GM12878 (cell line): ENCODE measurements at regions not wholly inside any gene's neighbourhood (a gene's known extent, or its start where the extent isn't known, plus 50 kb on each side); places are given as distances from the start of the nearest gene placed in this dataset.
A peak's percentile ranks its signal among the peaks of the same experiment; 100 is the strongest.

Source experiments
- ATAC-seq: fragments of 200-7000 bp; cut with Tn5 transposase; 3 replicates; pipeline ENCODE4 v1.9.1; 2020; ENCODE audit warnings: mild to moderate bottlenecking, moderate library complexity
- BruUV-seq: library from RNA; stranded (reverse); fragments of 400-500 nt; replicated peaks from 2 replicates; lab custom pipeline; 2021; lab: Mats Ljungman, UMichigan
- CTCF ChIA-PET: fragments of 300-600 bp; sonication (Branson Sonifier 250); formaldehyde crosslinking; extraction: SDS; loops from one replicate; lab custom pipeline; 2021; ENCODE audit warnings: inconsistent platforms; lab: Yijun Ruan, JAX
- POLR2A ChIA-PET: fragments of 350-600 bp; formaldehyde crosslinking; extraction: SDS; loops from one replicate; lab custom pipeline; 2021; ENCODE audit warnings: inconsistent platforms; lab: Charles Lee
- RAD21 ChIA-PET: fragments of 300-600 bp; sonication (Branson Sonifier 250); formaldehyde crosslinking; loops from one replicate; lab custom pipeline; 2023; ENCODE audit warnings: antibody characterized with exemption; ENCODE audit not compliant: unreplicated experiment; lab: Charles Lee
- SMC1A ChIA-PET: fragments of 300-600 bp; sonication (Branson Sonifier 250); formaldehyde crosslinking; loops from one replicate; lab custom pipeline; 2023; ENCODE audit not compliant: unreplicated experiment, uncharacterized antibody; lab: Charles Lee
- DNase-seq: peaks from one replicate; pipeline ENCODE4 v3.0.0-alpha.2; 2011; ENCODE audit warnings: low read depth, low spot score
- FAIRE-seq: peaks from 3 replicates; lab custom pipeline; 2011; peaks lifted over from hg19 to GRCh38; lab: Jason Lieb, UNC
- H2AFZ ChIP-seq: 2 replicates; pipeline ENCODE4 v1.6.0; 2011; ENCODE audit warnings: low read depth, low read length, control low read depth; ENCODE audit not compliant: control insufficient read depth
- H3K27ac ChIP-seq: 2 replicates; pipeline ENCODE4 v1.5.1; 2011; ENCODE audit warnings: control low read depth; ENCODE audit not compliant: control insufficient read depth, insufficient read depth
- H3K27me3 ChIP-seq, 2 experiments: replicated peaks in 1 of 2; 2 replicates each; pipeline versions ENCODE4 v1.6.0 to v1.6.1; 2011; ENCODE audit warnings: low read length in 1 of 2; ENCODE audit not compliant: control insufficient read depth in 2 of 2, insufficient read depth in 2 of 2
- H3K36me3 ChIP-seq, 2 experiments: 2 replicates each; pipeline ENCODE4 v1.5.1; 2011; ENCODE audit warnings: low read length in 1 of 2; ENCODE audit not compliant: control insufficient read depth in 2 of 2, insufficient read depth in 2 of 2
- H3K4me1 ChIP-seq: 2 replicates; pipeline ENCODE4 v1.6.1; 2011; ENCODE audit warnings: mild to moderate bottlenecking, low read length, moderate library complexity, mixed read lengths; ENCODE audit not compliant: control insufficient read depth, insufficient read depth
- H3K4me2 ChIP-seq: 2 replicates; pipeline ENCODE4 v1.6.0; 2011; ENCODE audit warnings: control low read depth; ENCODE audit not compliant: control insufficient read depth, insufficient read depth
- H3K4me3 ChIP-seq: fragments of 200-600 bp; sonication (generic); 2 replicates; pipeline ENCODE4 v1.5.1; 2016
- H3K79me2 ChIP-seq: 2 replicates; pipeline ENCODE4 v1.6.0; 2011; ENCODE audit warnings: low read length; ENCODE audit not compliant: control insufficient read depth, insufficient read depth
- H3K9ac ChIP-seq: 2 replicates; pipeline ENCODE4 v1.8.0; 2011; ENCODE audit warnings: low read length, control low read depth, mixed read lengths; ENCODE audit not compliant: control insufficient read depth, insufficient read depth
- H3K9me3 ChIP-seq: replicated peaks from 3 replicates; pipeline ENCODE4 v1.5.1; 2011; ENCODE audit warnings: mild to moderate bottlenecking, low read length; ENCODE audit not compliant: control insufficient read depth, insufficient read depth
- H4K20me1 ChIP-seq: 2 replicates; pipeline ENCODE4 v1.6.0; 2011; ENCODE audit not compliant: control insufficient read depth, insufficient read depth
- BCL11A ChIP-seq: IDR thresholded peaks from 2 replicates; pipeline ENCODE4 v1.6.1; 2011; ENCODE audit warnings: low read depth, low read length
- BCL3 ChIP-seq: IDR thresholded peaks from 2 replicates; pipeline ENCODE4 v1.6.1; 2011; ENCODE audit warnings: borderline replicate concordance, low read depth, mild to moderate bottlenecking, moderate library complexity, low read length; ENCODE audit not compliant: insufficient read depth, poor library complexity, severe bottlenecking
- NR2C2 ChIP-seq: IDR thresholded peaks from 2 replicates; pipeline ENCODE4 v1.6.1; 2011; ENCODE audit warnings: borderline replicate concordance, low read depth; ENCODE audit not compliant: control insufficient read depth, insufficient read length
- POLR2A ChIP-seq: IDR thresholded peaks from 2 replicates; pipeline ENCODE4 v1.6.1; 2011; ENCODE audit warnings: low read depth, mild to moderate bottlenecking, low read length
- RELB ChIP-seq: fragments of 450-650 bp; IDR thresholded peaks from 2 replicates; pipeline ENCODE4 v1.6.1; 2017; ENCODE audit warnings: low read depth, mild to moderate bottlenecking, moderate library complexity
- RUNX3 ChIP-seq: IDR thresholded peaks from 2 replicates; pipeline ENCODE4 v1.6.1; 2012; ENCODE audit warnings: low read length, inconsistent platforms
- SIX5 ChIP-seq: IDR thresholded peaks from 2 replicates; pipeline ENCODE4 v1.6.1; 2011; ENCODE audit warnings: mild to moderate bottlenecking, low read depth, low read length, moderate library complexity; ENCODE audit not compliant: severe bottlenecking
- SMC3 ChIP-seq: IDR thresholded peaks from 2 replicates; pipeline ENCODE4 v1.6.1; 2011; ENCODE audit warnings: low read length, improper control_type of control experiment, borderline replicate concordance
- SRF ChIP-seq, 2 experiments: IDR thresholded peaks; 2 replicates each; pipeline ENCODE4 v1.6.1; 2011; ENCODE audit warnings: low read depth in 2 of 2, low read length in 2 of 2, mild to moderate bottlenecking in 1 of 2, moderate library complexity in 1 of 2
- SUZ12 ChIP-seq: fragments of 200-600 bp; sonication (generic); IDR thresholded peaks from one replicate; pipeline ENCODE4 v1.6.1; 2018; ENCODE audit warnings: antibody characterized with exemption, mild to moderate bottlenecking; ENCODE audit not compliant: unreplicated experiment
- ZBTB40 ChIP-seq: fragments of 450-650 bp; IDR thresholded peaks from 2 replicates; pipeline ENCODE4 v1.6.1; 2016; ENCODE audit warnings: mild to moderate bottlenecking, moderate library complexity, borderline replicate concordance
- WGBS: methylation state at CpG from one replicate; pipeline ENCODE4 v1.1.6; 2016; ENCODE audit warnings: low lambda C conversion rate; ENCODE audit not compliant: insufficient replicate concordance, insufficient coverage; ENCODE audit errors: missing lambda C conversion rate; 5-methylcytosine and 5-hydroxymethylcytosine counted together
- in situ Hi-C: fragments of 300-500 bp; cut with MboI; formaldehyde crosslinking; loops from 9 replicates; pipeline ENCODE4 v1.14.3; 2018; ENCODE audit warnings: mixed read lengths
- intact Hi-C: fragments of 100-400 bp; cut with micrococcal nuclease; formaldehyde crosslinking; loops from one replicate; pipeline ENCODE4 v1.14.2; 2022; ENCODE audit not compliant: unreplicated experiment

GRCh38 chr22:26846645-26847044, 189.3 kb downstream of the MIAT start:
- TF ChIP-seq RUNX3 (0 out of 2 replicates have a peak, but pooled peaks have one; percentile 18), NR2C2 (no peak)
- intact Hi-C loops, result no loop called here
- CTCF ChIA-PET, result no interaction called here
- Histone ChIP-seq H3K79me2 (no peaks in the 10 kb centered on the region), H3K27me3 (no peaks in the 10 kb centered on the region), H3K9ac (no peak overlapping the region), H3K9me3 (no peaks in the 10 kb centered on the region), H3K4me3 (no peak overlapping the region), H3K4me1 (peaks cover 9% of the 10 kb centered on the region), H3K27ac (no peak overlapping the region), H3K4me2 (no peak overlapping the region), H3K36me3 (no peaks in the 10 kb centered on the region), H4K20me1 (no peaks in the 10 kb centered on the region), H2AFZ (no peak overlapping the region)
- 33% methylated on average over 2 of the region's 2 CpGs for WGBS
- FAIRE-seq, result no peak
- RAD21 ChIA-PET, result no interaction called here
- in situ Hi-C loops, result no loop called here
- SMC1A ChIA-PET, result no interaction called here
- POLR2A ChIA-PET, result no interaction called here
- no TSS peak for BruUV-seq
- DNase-seq, result no peak
- ATAC-seq, result no peak

- no peak overlapping the region for H3K4me2 ChIP-seq
- no peak overlapping the region for H3K4me3 ChIP-seq
- H2AFZ ChIP-seq, result no peak overlapping the region
- 23% methylated on average over 5 of the region's 5 CpGs for WGBS
- BruUV-seq, result no TSS peak
- ATAC-seq (no peak), FAIRE-seq (no peak), DNase-seq (no peak)
- peaks cover 9% of the 10 kb centered on the region for H3K4me1 ChIP-seq
- ChIA-PET SMC1A (no interaction called here), CTCF (no interaction called here), RAD21 (no interaction called here), POLR2A (no interaction called here)
- H4K20me1 ChIP-seq, result no peaks in the 10 kb centered on the region
- no peak overlapping the region for H3K9ac ChIP-seq
- intact Hi-C loops, result no loop called here
- in situ Hi-C loops, result no loop called here
- no peak overlapping the region for H3K27ac ChIP-seq
- no peaks in the 10 kb centered on the region for H3K36me3 ChIP-seq
- H3K9me3 ChIP-seq, result no peaks in the 10 kb centered on the region
- no peaks in the 10 kb centered on the region for H3K79me2 ChIP-seq
- H3K27me3 ChIP-seq, result no peaks in the 10 kb centered on the region
- TF ChIP-seq BCL3 (no peak), SUZ12 (no peak), BCL11A (no peak), POLR2A (no peak), SRF (IDR thresholded peaks at IDR 0.05; ENCODE audit: low read depth in 2 of 2, low read length in 2 of 2) (no peak), SMC3 (no peak), SIX5 (no peak), RELB (no peak), ZBTB40 (no peak)
These were observed 189.7 kb downstream of the MIAT start for GRCh38 chr22:26847046-26847445.
